OCI-LY1 (cell line): ENCODE measurements at regions not wholly inside any gene's neighbourhood (a gene's known extent, or its start where the extent isn't known, plus 50 kb on each side); places are given as distances from the start of the nearest gene placed in this dataset.

ENCODE experiments used
- H2AFZ ChIP-seq: fragments of 200-600 bp; sonication (generic), shearing (Covaris generic); 2 replicates; pipeline ENCODE4 v1.6.0; 2014; ENCODE audit warnings: antibody characterized with exemption, mild to moderate bottlenecking, low read length
- H3F3A ChIP-seq: fragments of 200-600 bp; sonication (generic), shearing (Covaris generic); 2 replicates; pipeline ENCODE4 v1.6.0; 2014; ENCODE audit warnings: mild to moderate bottlenecking, antibody characterized with exemption, low read length, moderate library complexity; ENCODE audit not compliant: insufficient read depth
- H3K27ac ChIP-seq: fragments of 200-600 bp; sonication (generic); 2 replicates; pipeline ENCODE4 v1.5.1; 2014; ENCODE audit warnings: low read length, mixed run types, mild to moderate bottlenecking, low read depth; ENCODE audit not compliant: poor library complexity, severe bottlenecking
- H3K27me3 ChIP-seq: fragments of 200-600 bp; sonication (generic); 2 replicates; pipeline ENCODE4 v1.6.0; 2014; ENCODE audit warnings: antibody characterized with exemption, mild to moderate bottlenecking, low read length, moderate library complexity; ENCODE audit not compliant: insufficient read depth
- H3K36me3 ChIP-seq: fragments of 200-600 bp; sonication (generic); 2 replicates; pipeline ENCODE4 v1.6.1; 2014; ENCODE audit warnings: mild to moderate bottlenecking, antibody characterized with exemption, low read length, moderate library complexity, mixed read lengths; ENCODE audit not compliant: insufficient read depth
- H3K4me1 ChIP-seq: fragments of 200-600 bp; sonication (generic); 2 replicates; pipeline ENCODE4 v1.5.1; 2014; ENCODE audit warnings: mild to moderate bottlenecking, low read length, moderate library complexity; ENCODE audit not compliant: insufficient read depth, severe bottlenecking
- H3K4me2 ChIP-seq: fragments of 200-600 bp; sonication (generic), shearing (Covaris generic); 2 replicates; pipeline ENCODE4 v1.6.1; 2014; ENCODE audit warnings: low read length
- H3K4me3 ChIP-seq: fragments of 200-600 bp; sonication (generic); 2 replicates; pipeline ENCODE4 v1.5.1; 2014; ENCODE audit warnings: low read length, low read depth, mild to moderate bottlenecking, mixed read lengths; ENCODE audit not compliant: poor library complexity, severe bottlenecking
- H3K79me2 ChIP-seq: fragments of 200-600 bp; shearing (Covaris generic); 2 replicates; pipeline ENCODE4 v1.6.1; 2016; ENCODE audit warnings: mixed run types, low read length, mixed read lengths; ENCODE audit not compliant: insufficient read depth
- H3K9ac ChIP-seq: fragments of 200-600 bp; sonication (generic), shearing (Covaris generic); 2 replicates; pipeline ENCODE4 v1.6.1; 2014; ENCODE audit warnings: mild to moderate bottlenecking, low read length, mixed read lengths
- H3K9me2 ChIP-seq: fragments of 200-600 bp; sonication (generic), shearing (Covaris generic); 2 replicates; pipeline ENCODE4 v1.6.1; 2014; ENCODE audit warnings: low read depth, mild to moderate bottlenecking, low read length, mixed read lengths
- H3K9me3 ChIP-seq: fragments of 200-600 bp; shearing (Covaris generic); 2 replicates; pipeline ENCODE4 v1.6.1; 2014; ENCODE audit warnings: low read length, mixed read lengths
- H4K20me1 ChIP-seq: fragments of 200-600 bp; sonication (generic), shearing (Covaris generic); 2 replicates; pipeline ENCODE4 v1.6.0; 2016; ENCODE audit warnings: mild to moderate bottlenecking, low read length; ENCODE audit not compliant: insufficient read depth
- CTCF ChIP-seq: fragments of 200-600 bp; sonication (generic), shearing (Covaris generic); IDR thresholded peaks from 2 replicates; pipeline ENCODE4 v1.5.1; 2017; ENCODE audit warnings: mild to moderate bottlenecking, antibody characterized with exemption, low read length, moderate library complexity, mixed read lengths
- EZH2 ChIP-seq: fragments of 200-600 bp; sonication (generic), shearing (Covaris generic); IDR thresholded peaks from 2 replicates; pipeline ENCODE4 v1.8.0; 2017; ENCODE audit warnings: borderline replicate concordance, mixed run types, mild to moderate bottlenecking, antibody characterized with exemption, low read length, moderate library complexity, mixed read lengths

GRCh38 chr6:81966968-81967367, 214.5 kb upstream of the TENT5A start:
- no peak overlapping the region for H2AFZ ChIP-seq
- no peaks in the 10 kb centered on the region for H3K9me3 ChIP-seq
- no peaks in the 10 kb centered on the region for H3F3A ChIP-seq
- H3K4me1 ChIP-seq: no peaks in the 10 kb centered on the region
- no peak overlapping the region for H3K27ac ChIP-seq
- no peaks in the 10 kb centered on the region for H3K36me3 ChIP-seq
- no peak overlapping the region for H3K4me2 ChIP-seq
- H3K79me2 ChIP-seq: no peaks in the 10 kb centered on the region
- no peak overlapping the region for H3K4me3 ChIP-seq
- TF ChIP-seq EZH2 (no peak), CTCF (no peak)
- no peaks in the 10 kb centered on the region for H4K20me1 ChIP-seq
- H3K9me2 ChIP-seq: no peaks in the 10 kb centered on the region
- no peak overlapping the region for H3K9ac ChIP-seq
- H3K27me3 ChIP-seq: no peaks in the 10 kb centered on the region

- no peak overlapping the region for H2AFZ ChIP-seq
- H3K27ac ChIP-seq: no peak overlapping the region
- H3K36me3 ChIP-seq: no peaks in the 10 kb centered on the region
- no peak overlapping the region for H3K9ac ChIP-seq
- no peaks in the 10 kb centered on the region for H3K4me1 ChIP-seq
- H3K9me2 ChIP-seq: no peaks in the 10 kb centered on the region
- no peaks in the 10 kb centered on the region for H3K27me3 ChIP-seq
- H3K4me3 ChIP-seq: no peak overlapping the region
- H4K20me1 ChIP-seq: no peaks in the 10 kb centered on the region
- no peaks in the 10 kb centered on the region for H3K9me3 ChIP-seq
- H3K79me2 ChIP-seq: no peaks in the 10 kb centered on the region
- no peak for TF ChIP-seq CTCF
- TF ChIP-seq EZH2: no peak
- H3K4me2 ChIP-seq: no peak overlapping the region
- no peaks in the 10 kb centered on the region for H3F3A ChIP-seq
Observed at GRCh38 chr6:81962198-81962597, 209.7 kb upstream of the TENT5A start.

- no peak overlapping the region for H3K27ac ChIP-seq
- H3K36me3 ChIP-seq: no peaks in the 10 kb centered on the region
- H3F3A ChIP-seq: no peaks in the 10 kb centered on the region; the same call in 1 of the 2 replicates
- H2AFZ ChIP-seq: no peak overlapping the region
- no peak overlapping the region for H3K4me3 ChIP-seq
- H3K9me2 ChIP-seq: no peaks in the 10 kb centered on the region
- no peaks in the 10 kb centered on the region for H4K20me1 ChIP-seq
- no peaks in the 10 kb centered on the region for H3K4me1 ChIP-seq
- H3K9me3 ChIP-seq: no peaks in the 10 kb centered on the region
- no peak for TF ChIP-seq EZH2
- no peak for TF ChIP-seq CTCF
- H3K9ac ChIP-seq: no peak overlapping the region
- H3K4me2 ChIP-seq: no peak overlapping the region
- no peaks in the 10 kb centered on the region for H3K27me3 ChIP-seq
- H3K79me2 ChIP-seq: no peaks in the 10 kb centered on the region
Observed at GRCh38 chr6:81950877-81951276, 198.4 kb upstream of the TENT5A start.
